Left ventricle myocardium inferior (tissue), 1 donor: ENCODE measurements at regions not wholly inside any gene's neighbourhood (a gene's known extent, or its start where the extent isn't known, plus 50 kb on each side); places are given as distances from the start of the nearest gene placed in this dataset.

Experiments
- DNase-seq: peaks from one replicate; pipeline ENCODE4 v3.0.0-alpha.2; 2020
- H3K27ac ChIP-seq: fragments of 200-600 bp; replicated peaks from 2 replicates; pipeline ENCODE4 v1.8.0; 2021
- H3K27me3 ChIP-seq: fragments of 200-600 bp; 2 replicates; pipeline ENCODE4 v1.8.0; 2021; ENCODE audit warnings: low read depth
- H3K36me3 ChIP-seq: fragments of 200-600 bp; 2 replicates; pipeline ENCODE4 v1.8.0; 2021
- H3K4me1 ChIP-seq: fragments of 200-600 bp; 2 replicates; pipeline ENCODE4 v1.8.0; 2021
- H3K4me3 ChIP-seq: fragments of 200-600 bp; 2 replicates; pipeline ENCODE4 v1.8.0; 2021; ENCODE audit warnings: mild to moderate bottlenecking, moderate library complexity
- H3K9me3 ChIP-seq: fragments of 200-600 bp; replicated peaks from 2 replicates; pipeline ENCODE4 v1.8.0; 2021
- CTCF ChIP-seq: fragments of 200-600 bp; IDR thresholded peaks from 2 replicates; pipeline ENCODE4 v1.8.0; 2021; ENCODE audit warnings: antibody characterized with exemption, mild to moderate bottlenecking, borderline replicate concordance
- intact Hi-C: fragments of 100-400 bp; cut with micrococcal nuclease; formaldehyde crosslinking; loops from one replicate; pipeline ENCODE4 v1.11.0; 2022
- donor health status: DM: no; HTN: yes; CAD: no; lungs with severe emphysema.

- Histone ChIP-seq H3K27me3 (no peaks in the 10 kb centered on the region), H3K4me1 (no peaks in the 10 kb centered on the region), H3K27ac (no peak overlapping the region), H3K9me3 (no peaks in the 10 kb centered on the region), H3K36me3 (no peaks in the 10 kb centered on the region), H3K4me3 (no peak overlapping the region)
- DNase-seq = no peak
- TF ChIP-seq CTCF = no peak
- intact Hi-C loops = no loop called here
Measured at GRCh38 chr2:134072341-134072740, 181.5 kb upstream of the MGAT5 start.

GRCh38 chr2:134073023-134073422 lies 180.8 kb upstream of the MGAT5 start:
- Histone ChIP-seq H3K4me3 (no peak overlapping the region), H3K27me3 (no peaks in the 10 kb centered on the region), H3K9me3 (no peaks in the 10 kb centered on the region), H3K4me1 (no peaks in the 10 kb centered on the region), H3K36me3 (no peaks in the 10 kb centered on the region), H3K27ac (no peak overlapping the region)
- intact Hi-C loops = no loop called here
- DNase-seq = no peak
- no peak for TF ChIP-seq CTCF

- no peaks in the 10 kb centered on the region for H3K36me3 ChIP-seq
- H3K27me3 ChIP-seq = no peaks in the 10 kb centered on the region
- no peaks in the 10 kb centered on the region for H3K9me3 ChIP-seq
- H3K27ac ChIP-seq = no peak overlapping the region
- DNase-seq = no peak
- peaks cover 16% of the 10 kb centered on the region for H3K4me1 ChIP-seq
- no peak overlapping the region for H3K4me3 ChIP-seq
- intact Hi-C loops = no loop called here
- no peak for TF ChIP-seq CTCF
Measured at GRCh38 chr2:134074619-134075018, 179.3 kb upstream of the MGAT5 start.

GRCh38 chr2:134075204-134075603 lies 178.7 kb upstream of the MGAT5 start:
- Histone ChIP-seq H3K4me3 (no peak overlapping the region), H3K36me3 (no peaks in the 10 kb centered on the region), H3K27me3 (no peaks in the 10 kb centered on the region), H3K4me1 (peaks cover 21% of the 10 kb centered on the region), H3K9me3 (no peaks in the 10 kb centered on the region), H3K27ac (no peak overlapping the region)
- no peak for TF ChIP-seq CTCF
- intact Hi-C loops = no loop called here
- DNase-seq = no peak

GRCh38 chr2:134078354-134078753 lies 175.5 kb upstream of the MGAT5 start:
- no peak for TF ChIP-seq CTCF
- H3K27ac ChIP-seq = peak overlapping the region; percentile 15
- H3K27me3 ChIP-seq = no peaks in the 10 kb centered on the region
- H3K9me3 ChIP-seq = no peaks in the 10 kb centered on the region
- no peak for DNase-seq
- peaks cover 21% of the 10 kb centered on the region for H3K4me1 ChIP-seq
- no peaks in the 10 kb centered on the region for H3K36me3 ChIP-seq
- no peak overlapping the region for H3K4me3 ChIP-seq
- intact Hi-C loops = no loop called here

- H3K4me3 ChIP-seq = no peak overlapping the region
- H3K9me3 ChIP-seq = no peaks in the 10 kb centered on the region
- intact Hi-C loops = no loop called here
- DNase-seq = no peak
- H3K4me1 ChIP-seq = peaks cover 21% of the 10 kb centered on the region
- H3K27me3 ChIP-seq = no peaks in the 10 kb centered on the region
- H3K27ac ChIP-seq = peak overlapping the region; percentile 57
- no peaks in the 10 kb centered on the region for H3K36me3 ChIP-seq
- TF ChIP-seq CTCF = no peak
Measured at GRCh38 chr2:134079373-134079772, 174.5 kb upstream of the MGAT5 start.
